Astrocyte (in vitro differentiated cells and primary cell): ENCODE measurements at regions not wholly inside any gene's neighbourhood (a gene's known extent, or its start where the extent isn't known, plus 50 kb on each side); places are given as distances from the start of the nearest gene placed in this dataset.

ENCODE experiments used
- DNase-seq: peaks from one replicate; pipeline ENCODE4 v3.0.0-alpha.2; 2010; ENCODE audit warnings: low read depth
- FAIRE-seq: peaks from 2 replicates; lab custom pipeline; 2011; peaks lifted over from hg19 to GRCh38; lab: Jason Lieb, UNC
- H2AFZ ChIP-seq: 2 replicates; pipeline ENCODE4 v1.6.0; 2012; ENCODE audit warnings: low read depth, low read length, inconsistent platforms
- H3K27ac ChIP-seq: 2 replicates; pipeline ENCODE4 v1.5.1; 2011; ENCODE audit warnings: low read depth, low read length, inconsistent platforms
- H3K27me3 ChIP-seq: 2 replicates; pipeline ENCODE4 v1.6.0; 2011; ENCODE audit warnings: low read length, inconsistent platforms; ENCODE audit not compliant: insufficient read depth
- H3K36me3 ChIP-seq: 2 replicates; pipeline ENCODE4 v1.5.1; 2011; ENCODE audit warnings: low read length, inconsistent platforms; ENCODE audit not compliant: insufficient read depth
- H3K4me1 ChIP-seq: 2 replicates; pipeline ENCODE4 v1.5.1; 2011; ENCODE audit warnings: low read length, inconsistent platforms; ENCODE audit not compliant: insufficient read depth
- H3K4me2 ChIP-seq: 2 replicates; pipeline ENCODE4 v1.6.0; 2012; ENCODE audit warnings: low read length, inconsistent platforms
- H3K4me3 ChIP-seq: 2 replicates; pipeline ENCODE4 v1.5.1; 2011; ENCODE audit warnings: low read depth, mild to moderate bottlenecking, low read length, inconsistent platforms; ENCODE audit not compliant: insufficient read depth
- H3K79me2 ChIP-seq: 2 replicates; pipeline ENCODE4 v1.6.0; 2012; ENCODE audit warnings: mild to moderate bottlenecking, low read length, inconsistent platforms; ENCODE audit not compliant: insufficient read depth
- H3K9ac ChIP-seq: 2 replicates; pipeline ENCODE4 v1.6.0; 2012; ENCODE audit warnings: mild to moderate bottlenecking, low read length, inconsistent platforms
- H3K9me3 ChIP-seq: 2 replicates; pipeline ENCODE4 v1.5.1; 2012; ENCODE audit warnings: low read depth, mild to moderate bottlenecking, low read length, inconsistent platforms; ENCODE audit not compliant: insufficient read depth
- H4K20me1 ChIP-seq: 2 replicates; pipeline ENCODE4 v1.6.0; 2012; ENCODE audit warnings: low read length, inconsistent platforms; ENCODE audit not compliant: insufficient read depth
- H3K27ac Mint-ChIP-seq: one replicate; pipeline ENCODE4 v1.8.0; 2021; ENCODE audit warnings: mild to moderate bottlenecking, mixed read lengths; ENCODE audit not compliant: unreplicated experiment
- H3K27me3 Mint-ChIP-seq: one replicate; pipeline ENCODE4 v1.8.0; 2021; ENCODE audit warnings: low read depth, mixed read lengths; ENCODE audit not compliant: unreplicated experiment
- H3K36me3 Mint-ChIP-seq: one replicate; pipeline ENCODE4 v1.8.0; 2021; ENCODE audit warnings: low read depth, mixed read lengths; ENCODE audit not compliant: unreplicated experiment
- H3K4me1 Mint-ChIP-seq: one replicate; pipeline ENCODE4 v1.8.0; 2021; ENCODE audit warnings: low read depth, mixed read lengths; ENCODE audit not compliant: unreplicated experiment
- H3K4me3 Mint-ChIP-seq: one replicate; pipeline ENCODE4 v1.8.0; 2021; ENCODE audit warnings: mild to moderate bottlenecking, moderate library complexity, mixed read lengths; ENCODE audit not compliant: unreplicated experiment
- H3K9me3 Mint-ChIP-seq: one replicate; pipeline ENCODE4 v1.8.0; 2021; ENCODE audit warnings: mild to moderate bottlenecking, mixed read lengths; ENCODE audit not compliant: unreplicated experiment
- EZH2 ChIP-seq: IDR thresholded peaks from 2 replicates; pipeline ENCODE4 v1.6.1; 2012; ENCODE audit warnings: mild to moderate bottlenecking, low read length, inconsistent platforms; ENCODE audit not compliant: insufficient read depth
- TF ChIP-seq, protein P1 (sequence below): IDR thresholded peaks from 2 replicates; pipeline ENCODE4 v1.5.1; 2011; ENCODE audit warnings: low read depth, mild to moderate bottlenecking, inconsistent platforms, low read length, moderate library complexity; ENCODE audit not compliant: insufficient read depth

DNA sequence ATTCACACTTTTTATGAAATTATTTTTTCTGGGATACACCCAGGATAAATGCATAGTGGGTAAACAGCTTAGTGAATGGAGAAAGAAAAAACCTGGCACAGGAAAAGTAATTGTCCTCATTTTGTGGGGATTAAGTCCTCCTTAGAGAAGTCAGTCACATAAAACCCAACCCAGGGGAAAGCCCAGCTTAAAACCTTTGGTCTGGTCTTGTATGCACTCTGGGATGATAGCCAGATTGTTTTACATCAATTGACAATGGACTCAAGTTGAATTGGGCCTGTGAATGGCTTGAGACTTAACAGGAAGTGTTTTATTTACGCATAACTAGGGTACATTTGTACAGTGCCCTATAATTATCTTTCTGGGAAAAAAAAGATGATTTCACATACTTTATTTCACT, 561.3 kb upstream of the GRIA3 start:
- Histone ChIP-seq H4K20me1 (no peaks in the 10 kb centered on the region), H3K27ac (no peak overlapping the region), H3K4me3 (no peak overlapping the region), H2AFZ (no peak overlapping the region), H3K9me3 (no peaks in the 10 kb centered on the region), H3K36me3 (no peaks in the 10 kb centered on the region), H3K79me2 (no peaks in the 10 kb centered on the region), H3K4me1 (peaks cover 12% of the 10 kb centered on the region), H3K4me2 (no peak overlapping the region), H3K27me3 (no peaks in the 10 kb centered on the region), H3K9ac (no peak overlapping the region)
- no peaks in the 10 kb centered on the region for H3K27me3 Mint-ChIP-seq
- FAIRE-seq (peak; percentile 41), DNase-seq (peak; percentile 26)
- no peak for TF ChIP-seq EZH2
- TF ChIP-seq, protein P1, sequence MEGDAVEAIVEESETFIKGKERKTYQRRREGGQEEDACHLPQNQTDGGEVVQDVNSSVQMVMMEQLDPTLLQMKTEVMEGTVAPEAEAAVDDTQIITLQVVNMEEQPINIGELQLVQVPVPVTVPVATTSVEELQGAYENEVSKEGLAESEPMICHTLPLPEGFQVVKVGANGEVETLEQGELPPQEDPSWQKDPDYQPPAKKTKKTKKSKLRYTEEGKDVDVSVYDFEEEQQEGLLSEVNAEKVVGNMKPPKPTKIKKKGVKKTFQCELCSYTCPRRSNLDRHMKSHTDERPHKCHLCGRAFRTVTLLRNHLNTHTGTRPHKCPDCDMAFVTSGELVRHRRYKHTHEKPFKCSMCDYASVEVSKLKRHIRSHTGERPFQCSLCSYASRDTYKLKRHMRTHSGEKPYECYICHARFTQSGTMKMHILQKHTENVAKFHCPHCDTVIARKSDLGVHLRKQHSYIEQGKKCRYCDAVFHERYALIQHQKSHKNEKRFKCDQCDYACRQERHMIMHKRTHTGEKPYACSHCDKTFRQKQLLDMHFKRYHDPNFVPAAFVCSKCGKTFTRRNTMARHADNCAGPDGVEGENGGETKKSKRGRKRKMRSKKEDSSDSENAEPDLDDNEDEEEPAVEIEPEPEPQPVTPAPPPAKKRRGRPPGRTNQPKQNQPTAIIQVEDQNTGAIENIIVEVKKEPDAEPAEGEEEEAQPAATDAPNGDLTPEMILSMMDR: no peak
- peaks cover 4% of the 10 kb centered on the region for H3K9me3 Mint-ChIP-seq
- H3K4me3 Mint-ChIP-seq: no peak overlapping the region
- no peaks in the 10 kb centered on the region for H3K36me3 Mint-ChIP-seq
- H3K27ac Mint-ChIP-seq: no peak overlapping the region
- peaks cover 15% of the 10 kb centered on the region for H3K4me1 Mint-ChIP-seq

DNA sequence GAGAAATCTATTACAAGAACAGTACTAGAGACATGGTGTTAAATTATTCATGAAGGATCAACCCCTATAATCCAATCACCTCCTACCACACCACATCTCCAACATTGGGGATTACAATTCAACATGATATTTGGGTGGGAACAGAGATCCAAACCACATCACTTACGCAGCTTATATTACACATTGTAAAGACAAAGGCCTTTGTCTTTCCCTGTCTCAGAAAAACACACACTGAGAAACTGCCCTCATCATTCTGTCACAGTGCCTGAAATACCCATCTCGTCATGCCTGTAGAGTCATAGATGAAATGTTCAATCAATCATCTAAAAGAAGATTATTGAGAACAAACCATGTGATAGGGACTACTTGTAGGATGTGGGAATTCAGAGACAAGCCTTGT, 558.8 kb upstream of the GRIA3 start:
- no peak overlapping the region for H3K4me3 Mint-ChIP-seq
- FAIRE-seq (peak; percentile 92), DNase-seq (peak; percentile 62)
- H3K27me3 Mint-ChIP-seq: no peaks in the 10 kb centered on the region
- Histone ChIP-seq H3K27me3 (no peaks in the 10 kb centered on the region), H3K4me3 (no peak overlapping the region), H3K4me2 (peak overlapping the region; percentile 43), H3K36me3 (no peaks in the 10 kb centered on the region), H3K4me1 (peaks cover 12% of the 10 kb centered on the region), H3K27ac (peak overlapping the region; percentile 79), H2AFZ (peak overlapping the region; percentile 10), H3K9ac (peak overlapping the region; percentile 27), H3K9me3 (no peaks in the 10 kb centered on the region), H3K79me2 (no peaks in the 10 kb centered on the region), H4K20me1 (no peaks in the 10 kb centered on the region)
- H3K27ac Mint-ChIP-seq: no peak overlapping the region
- no peaks in the 10 kb centered on the region for H3K36me3 Mint-ChIP-seq
- peaks cover 15% of the 10 kb centered on the region for H3K4me1 Mint-ChIP-seq
- H3K9me3 Mint-ChIP-seq: peaks cover 2% of the 10 kb centered on the region
- TF ChIP-seq, protein P1: no peak
- no peak for TF ChIP-seq EZH2

DNA sequence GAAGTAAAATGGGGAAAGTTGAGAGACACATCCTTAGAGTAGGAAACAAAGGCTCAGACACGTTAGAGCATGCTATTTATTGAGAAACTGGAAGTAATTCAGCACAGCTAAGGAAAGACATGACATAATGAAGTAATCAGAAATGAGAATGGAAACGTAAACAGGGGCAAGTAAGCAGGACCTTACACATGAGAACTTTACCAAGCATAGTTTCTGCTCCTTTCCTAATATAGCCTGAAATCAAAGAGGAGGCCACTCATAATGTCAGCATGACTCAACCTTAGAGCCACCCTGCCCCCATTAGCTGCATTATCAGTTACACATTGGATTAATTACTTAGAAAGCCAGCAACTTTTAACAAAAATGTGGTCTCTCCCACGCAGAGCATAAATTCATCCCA, 558.3 kb upstream of the GRIA3 start:
- H3K4me3 ChIP-seq: no peak overlapping the region

More for the DNA sequence above, 558.3 kb upstream of the GRIA3 start:
- H3K4me3 Mint-ChIP-seq: no peak overlapping the region
- peaks cover 12% of the 10 kb centered on the region for H3K4me1 ChIP-seq
- H4K20me1 ChIP-seq: no peaks in the 10 kb centered on the region
- H3K9ac ChIP-seq: peak overlapping the region; percentile 27
- DNase-seq (peak; percentile 85), FAIRE-seq (peak; percentile 65)
- H3K9me3 ChIP-seq: no peaks in the 10 kb centered on the region
- no peaks in the 10 kb centered on the region for H3K27me3 ChIP-seq
- H3K27ac Mint-ChIP-seq: no peak overlapping the region
- H3K9me3 Mint-ChIP-seq: no peaks in the 10 kb centered on the region
- H3K4me1 Mint-ChIP-seq: peaks cover 15% of the 10 kb centered on the region
- H3K4me2 ChIP-seq: peak overlapping the region; percentile 43
- H3K27ac ChIP-seq: peak overlapping the region; percentile 79
- no peaks in the 10 kb centered on the region for H3K79me2 ChIP-seq
- no peak overlapping the region for H2AFZ ChIP-seq
- H3K27me3 Mint-ChIP-seq: no peaks in the 10 kb centered on the region
- H3K36me3 ChIP-seq: no peaks in the 10 kb centered on the region
- no peaks in the 10 kb centered on the region for H3K36me3 Mint-ChIP-seq
- no peak for TF ChIP-seq EZH2
- TF ChIP-seq, protein P1: no peak
